ENCODE measurements at regions not wholly inside any gene's neighbourhood (a gene's known extent, or its start where the extent isn't known, plus 50 kb on each side); places are given as distances from the start of the nearest gene placed in this dataset.

DNA sequence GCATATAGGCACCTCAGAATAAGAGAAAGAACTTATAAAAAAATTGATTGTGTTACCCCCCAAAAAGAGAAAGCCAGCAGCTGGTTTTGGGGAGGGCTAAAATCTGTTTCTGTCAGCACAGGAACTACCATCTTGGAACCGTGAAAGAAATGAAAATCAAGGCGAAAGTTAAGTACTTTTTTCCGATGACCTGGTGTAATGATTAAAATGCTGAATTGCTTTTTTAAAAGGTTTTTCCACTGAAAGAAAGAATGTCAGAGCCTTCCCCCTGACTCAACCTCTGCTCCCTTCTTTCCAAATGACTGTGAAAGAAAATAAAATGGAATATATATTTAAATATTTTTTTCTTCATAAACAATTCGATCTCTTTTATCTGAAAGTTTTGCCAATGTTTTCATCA, 570.5 kb upstream of the CFAP20DC start:
- TF ChIP-seq, protein P1, sequence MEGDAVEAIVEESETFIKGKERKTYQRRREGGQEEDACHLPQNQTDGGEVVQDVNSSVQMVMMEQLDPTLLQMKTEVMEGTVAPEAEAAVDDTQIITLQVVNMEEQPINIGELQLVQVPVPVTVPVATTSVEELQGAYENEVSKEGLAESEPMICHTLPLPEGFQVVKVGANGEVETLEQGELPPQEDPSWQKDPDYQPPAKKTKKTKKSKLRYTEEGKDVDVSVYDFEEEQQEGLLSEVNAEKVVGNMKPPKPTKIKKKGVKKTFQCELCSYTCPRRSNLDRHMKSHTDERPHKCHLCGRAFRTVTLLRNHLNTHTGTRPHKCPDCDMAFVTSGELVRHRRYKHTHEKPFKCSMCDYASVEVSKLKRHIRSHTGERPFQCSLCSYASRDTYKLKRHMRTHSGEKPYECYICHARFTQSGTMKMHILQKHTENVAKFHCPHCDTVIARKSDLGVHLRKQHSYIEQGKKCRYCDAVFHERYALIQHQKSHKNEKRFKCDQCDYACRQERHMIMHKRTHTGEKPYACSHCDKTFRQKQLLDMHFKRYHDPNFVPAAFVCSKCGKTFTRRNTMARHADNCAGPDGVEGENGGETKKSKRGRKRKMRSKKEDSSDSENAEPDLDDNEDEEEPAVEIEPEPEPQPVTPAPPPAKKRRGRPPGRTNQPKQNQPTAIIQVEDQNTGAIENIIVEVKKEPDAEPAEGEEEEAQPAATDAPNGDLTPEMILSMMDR (IDR thresholded peaks at IDR 0.05): no peak
- TF ChIP-seq POLR2A (IDR thresholded peaks at IDR 0.05): no peak
- TF ChIP-seq POLR2AphosphoS5 (IDR thresholded peaks at IDR 0.05): no peak
